ENCODE measurements at regions not wholly inside any gene's neighbourhood (a gene's known extent, or its start where the extent isn't known, plus 50 kb on each side); places are given as distances from the start of the nearest gene placed in this dataset.

GRCh38 chr22:48434868-48435250 lies 1392.8 kb downstream of the BRD1 start:
- TF ChIP-seq CTCF (conservative IDR thresholded peaks at IDR 0.05; ENCODE audit: low read depth, low read length) (no peak), EZH2 (IDR thresholded peaks at IDR 0.05; ENCODE audit: low read length, unreplicated experiment) (no peak), EZH2phosphoT487 (IDR thresholded peaks at IDR 0.05; ENCODE audit: borderline replicate concordance, low read length) (no peak)

All from PC-3 (cell line).